ENCODE measurements at regions not wholly inside any gene's neighbourhood (a gene's known extent, or its start where the extent isn't known, plus 50 kb on each side); places are given as distances from the start of the nearest gene placed in this dataset.
"Not testable (repeated sequence)": the region's sequence is repeated elsewhere in the genome, so short reads cannot be mapped to it uniquely, and the experiment has no call there.

GRCh38 chr10:36489611-36490228, 635.7 kb upstream of the ANKRD30A start:
- DNase-seq: peak; percentile 80

GRCh38 chr10:36489181-36489580, 636.2 kb upstream of the ANKRD30A start:
- no peak for DNase-seq

GRCh38 chr10:36488579-36488978, 636.8 kb upstream of the ANKRD30A start:
- no peak for DNase-seq

GRCh38 chr10:36479073-36479472, 646.3 kb upstream of the ANKRD30A start:
- DNase-seq: no peak

GRCh38 chr10:36476399-36476798, 649.0 kb upstream of the ANKRD30A start:
- DNase-seq: no peak

- DNase-seq: no peak
Observed at GRCh38 chr10:36475746-36476145, 649.7 kb upstream of the ANKRD30A start.

GRCh38 chr10:36474456-36474855, 650.9 kb upstream of the ANKRD30A start:
- DNase-seq: no peak

- no peak for DNase-seq
Observed at GRCh38 chr10:36473122-36473521, 652.3 kb upstream of the ANKRD30A start.

- DNase-seq: peak; percentile 49
Observed at GRCh38 chr10:36469585-36469984, 655.8 kb upstream of the ANKRD30A start.

- DNase-seq: no peak
Observed at GRCh38 chr10:36468620-36469019, 656.8 kb upstream of the ANKRD30A start.

- DNase-seq: no peak
Observed at GRCh38 chr10:36465604-36466379, 659.6 kb upstream of the ANKRD30A start.

GRCh38 chr10:36464291-36464690, 661.1 kb upstream of the ANKRD30A start:
- no peak for DNase-seq

GRCh38 chr10:36463390-36463789, 662.0 kb upstream of the ANKRD30A start:
- no peak for DNase-seq

GRCh38 chr10:36462194-36462593, 663.2 kb upstream of the ANKRD30A start:
- DNase-seq: no peak

GRCh38 chr10:36458437-36458836, 667.0 kb upstream of the ANKRD30A start:
- DNase-seq: not testable (repeated sequence)

GRCh38 chr10:36457751-36458150, 667.6 kb upstream of the ANKRD30A start:
- DNase-seq: no peak

GRCh38 chr10:36455526-36456133, 669.8 kb upstream of the ANKRD30A start:
- no peak for DNase-seq

GRCh38 chr10:36452851-36453250, 672.5 kb upstream of the ANKRD30A start:
- DNase-seq: no peak

- no peak for DNase-seq
Observed at GRCh38 chr10:36451391-36451970, 673.9 kb upstream of the ANKRD30A start.

- peak; percentile 5 for DNase-seq
Observed at GRCh38 chr10:36450380-36450779, 675.0 kb upstream of the ANKRD30A start.

- no peak for DNase-seq
Observed at GRCh38 chr10:36448760-36449691, 676.4 kb upstream of the ANKRD30A start.

GRCh38 chr10:36446881-36447280, 678.5 kb upstream of the ANKRD30A start:
- no peak for DNase-seq

Measured in fibroblast of skin of back (primary cell).